GM12875 (cell line): ENCODE measurements at regions not wholly inside any gene's neighbourhood (a gene's known extent, or its start where the extent isn't known, plus 50 kb on each side); places are given as distances from the start of the nearest gene placed in this dataset.

Experiments
- H3K4me3 ChIP-seq: one replicate; pipeline ENCODE4 v1.5.1; 2011; ENCODE audit warnings: low read depth, low read length, control low read depth
- TF ChIP-seq, protein P1 (sequence below): IDR thresholded peaks from 2 replicates; pipeline ENCODE4 v1.5.1; 2011; ENCODE audit warnings: low read depth, mild to moderate bottlenecking, control low read depth, inconsistent platforms, low read length, moderate library complexity, borderline replicate concordance; ENCODE audit not compliant: insufficient read depth

DNA sequence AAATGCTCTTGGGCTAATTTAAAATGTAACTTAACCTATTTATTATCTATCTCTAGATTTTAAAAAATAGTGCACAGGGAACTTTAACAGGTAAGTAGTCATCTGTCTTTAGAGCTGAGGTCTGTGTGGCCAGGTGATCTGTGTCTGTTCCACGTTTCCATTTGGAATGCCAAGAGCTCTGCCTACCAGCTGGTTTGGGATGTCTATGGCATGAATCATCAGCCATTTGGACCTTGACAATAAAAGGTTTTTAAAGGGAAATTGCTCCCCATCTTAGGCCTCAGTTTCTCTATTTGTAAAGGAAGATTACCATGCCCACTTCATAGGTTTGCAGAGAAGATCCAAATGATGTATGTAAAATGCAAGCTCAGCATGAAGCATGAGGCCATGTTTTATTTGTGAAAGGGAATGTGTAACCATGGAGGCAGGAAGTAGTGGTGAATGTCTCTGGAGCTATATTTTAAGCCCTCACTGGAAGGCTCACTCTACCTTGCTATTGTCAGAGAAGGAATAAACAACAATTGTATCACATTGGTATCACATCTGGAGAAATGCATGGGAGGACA, 548.1 kb upstream of the LMCD1 start:
- no peak overlapping the region for H3K4me3 ChIP-seq
- TF ChIP-seq, protein P1, sequence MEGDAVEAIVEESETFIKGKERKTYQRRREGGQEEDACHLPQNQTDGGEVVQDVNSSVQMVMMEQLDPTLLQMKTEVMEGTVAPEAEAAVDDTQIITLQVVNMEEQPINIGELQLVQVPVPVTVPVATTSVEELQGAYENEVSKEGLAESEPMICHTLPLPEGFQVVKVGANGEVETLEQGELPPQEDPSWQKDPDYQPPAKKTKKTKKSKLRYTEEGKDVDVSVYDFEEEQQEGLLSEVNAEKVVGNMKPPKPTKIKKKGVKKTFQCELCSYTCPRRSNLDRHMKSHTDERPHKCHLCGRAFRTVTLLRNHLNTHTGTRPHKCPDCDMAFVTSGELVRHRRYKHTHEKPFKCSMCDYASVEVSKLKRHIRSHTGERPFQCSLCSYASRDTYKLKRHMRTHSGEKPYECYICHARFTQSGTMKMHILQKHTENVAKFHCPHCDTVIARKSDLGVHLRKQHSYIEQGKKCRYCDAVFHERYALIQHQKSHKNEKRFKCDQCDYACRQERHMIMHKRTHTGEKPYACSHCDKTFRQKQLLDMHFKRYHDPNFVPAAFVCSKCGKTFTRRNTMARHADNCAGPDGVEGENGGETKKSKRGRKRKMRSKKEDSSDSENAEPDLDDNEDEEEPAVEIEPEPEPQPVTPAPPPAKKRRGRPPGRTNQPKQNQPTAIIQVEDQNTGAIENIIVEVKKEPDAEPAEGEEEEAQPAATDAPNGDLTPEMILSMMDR: no peak

DNA sequence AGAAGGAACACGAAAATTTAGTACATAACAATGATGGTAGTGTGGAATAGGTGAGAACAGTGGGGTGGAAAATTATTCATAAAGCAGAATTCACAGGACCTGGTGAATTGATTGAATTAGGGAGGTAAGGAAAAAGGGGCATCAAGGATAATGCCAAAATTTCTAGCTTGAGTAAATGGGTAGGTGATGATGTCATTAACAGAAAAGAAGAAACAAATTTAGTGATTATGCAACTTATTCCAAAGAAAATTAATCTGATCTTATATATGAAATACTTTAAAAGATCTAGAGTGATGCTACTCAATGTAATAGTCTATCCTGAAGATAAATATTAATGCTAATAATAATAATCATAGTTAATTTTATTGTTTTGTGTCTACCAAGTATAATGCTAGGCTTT, 544.6 kb upstream of the LMCD1 start:
- H3K4me3 ChIP-seq: no peak overlapping the region
- TF ChIP-seq, protein P1: no peak

DNA sequence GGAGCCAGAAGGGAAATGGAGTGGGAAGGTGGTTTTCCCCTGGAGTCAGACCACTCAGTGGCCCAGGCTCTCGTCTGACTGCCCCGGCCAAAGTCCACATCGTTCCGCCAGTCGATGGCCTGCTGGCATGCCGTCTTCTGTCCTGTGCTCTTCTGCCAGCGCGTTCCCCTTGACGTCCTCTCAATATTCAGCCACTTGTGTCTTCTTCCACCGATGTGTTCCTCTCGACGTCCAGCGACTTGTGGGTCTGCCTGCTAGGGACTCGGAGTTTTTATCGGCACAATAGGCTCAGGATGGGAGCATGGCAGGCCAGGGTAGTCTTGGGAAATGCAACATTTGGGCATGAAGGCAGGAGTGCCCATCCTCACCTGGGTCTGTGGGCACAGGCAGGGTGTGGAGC, 542.5 kb upstream of the LMCD1 start:
- H3K4me3 ChIP-seq: no peak overlapping the region
- TF ChIP-seq, protein P1: no peak

DNA sequence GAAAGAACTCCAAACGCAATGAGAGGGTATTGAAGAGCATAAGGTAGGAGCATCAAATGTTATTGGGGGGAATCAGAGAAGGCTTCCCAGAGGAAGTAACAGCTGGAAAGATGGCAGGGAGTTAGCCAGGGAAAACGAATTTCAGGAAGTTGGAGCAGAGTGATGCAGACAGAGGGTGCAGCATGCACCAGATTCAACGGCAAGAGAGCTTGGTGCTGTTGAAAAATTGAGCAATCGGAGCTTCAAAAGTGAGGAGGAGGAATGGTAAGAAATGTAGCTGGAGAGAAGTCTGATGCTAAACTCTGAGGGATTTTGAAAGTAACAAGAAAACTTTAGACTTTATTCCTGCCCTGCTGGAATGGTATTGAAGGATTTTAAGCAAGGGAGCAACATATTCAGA, 541.0 kb upstream of the LMCD1 start:
- H3K4me3 ChIP-seq: no peak overlapping the region
- TF ChIP-seq, protein P1: no peak

DNA sequence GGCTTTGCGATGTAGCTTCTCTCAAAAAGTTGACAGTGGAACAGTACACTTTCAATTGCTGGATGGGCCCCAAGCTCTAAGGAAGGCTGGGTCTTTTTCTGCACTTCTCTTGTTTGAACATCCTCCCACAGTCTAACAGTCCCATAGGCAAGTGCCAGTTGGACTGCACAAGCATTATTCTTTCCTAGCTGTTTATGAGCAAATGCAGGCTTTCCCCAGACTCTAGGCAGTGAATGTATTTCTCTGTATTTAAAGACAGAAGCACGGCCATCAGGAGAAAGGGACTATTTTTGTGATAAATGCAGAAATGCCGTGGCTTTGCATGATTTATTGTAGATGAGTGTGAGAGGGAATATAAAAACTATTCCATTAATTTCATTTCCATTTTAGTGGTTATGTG, 539.3 kb upstream of the LMCD1 start:
- H3K4me3 ChIP-seq: no peak overlapping the region

DNA sequence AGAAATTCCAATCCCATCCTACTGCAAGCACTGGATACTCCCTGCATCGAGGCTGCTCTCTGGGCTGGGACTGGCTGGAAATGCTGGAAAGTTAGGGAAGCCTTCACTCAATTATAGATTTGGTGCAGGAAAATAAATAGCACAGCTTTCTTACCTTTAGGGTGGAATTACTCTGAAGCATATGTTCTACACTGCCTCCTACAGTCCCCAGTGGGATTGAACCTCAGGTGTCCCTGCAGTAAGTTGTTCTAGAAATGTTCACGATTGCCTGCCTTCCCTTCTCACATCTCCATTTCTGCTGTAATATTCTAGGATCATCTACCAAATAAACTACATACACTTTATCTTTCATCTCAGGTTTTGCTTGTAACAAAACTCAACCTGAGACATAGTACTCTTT, 536.7 kb upstream of the LMCD1 start:
- TF ChIP-seq, protein P1: no peak
- no peak overlapping the region for H3K4me3 ChIP-seq

More for the DNA sequence above, 539.3 kb upstream of the LMCD1 start:
- TF ChIP-seq, protein P1: no peak

DNA sequence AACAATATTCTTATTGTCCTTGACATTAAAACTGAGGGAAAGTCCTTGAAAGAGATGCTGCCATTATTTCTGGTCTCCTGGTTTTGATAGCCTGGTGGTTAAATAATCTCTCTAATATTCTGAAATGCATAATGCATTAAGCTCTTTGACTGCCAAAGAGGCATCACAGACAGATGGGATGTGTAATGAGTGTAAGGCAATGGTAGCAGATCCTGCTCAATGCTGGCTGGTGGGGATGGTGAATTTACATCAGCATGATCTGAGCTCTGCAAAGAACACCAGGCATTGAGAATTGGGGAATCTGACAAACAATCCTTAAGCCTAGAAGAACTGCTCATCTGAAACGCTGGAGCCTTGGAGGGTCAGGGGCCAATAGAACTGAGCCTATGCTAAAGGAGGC, 528.6 kb upstream of the LMCD1 start:
- no peak overlapping the region for H3K4me3 ChIP-seq
- TF ChIP-seq, protein P1: no peak
